Stomach (tissue), 4 donors: ENCODE measurements at regions not wholly inside any gene's neighbourhood (a gene's known extent, or its start where the extent isn't known, plus 50 kb on each side); places are given as distances from the start of the nearest gene placed in this dataset.

Source experiments
- CTCF ChIP-seq, 7 experiments: fragments of 450-650 bp in 4 of 7; fragments of 200-600 bp in 3 of 7; sonication (generic) in 3 of 7; IDR thresholded peaks; one replicate each; pipeline ENCODE4 v1.5.1; 2016 to 2019; ENCODE audit warnings: antibody characterized with exemption in 7 of 7, control low read depth in 2 of 7, mild to moderate bottlenecking in 1 of 7
- EP300 ChIP-seq: sonication (generic); formaldehyde crosslinking; IDR thresholded peaks from one replicate; pipeline ENCODE4 v1.6.1; 2017; ENCODE audit warnings: antibody characterized with exemption
- POLR2A ChIP-seq, 4 donors: fragments of 450-650 bp; IDR thresholded peaks; one replicate each; pipeline ENCODE4 v1.6.1; 2016; ENCODE audit warnings: antibody characterized with exemption in 4 of 4, control low read depth in 2 of 4, mild to moderate bottlenecking in 1 of 4, moderate library complexity in 1 of 4
- POLR2AphosphoS5 ChIP-seq, 3 donors: sonication (generic); formaldehyde crosslinking; IDR thresholded peaks; one replicate each; pipeline ENCODE4 v1.6.1; 2016; ENCODE audit warnings: antibody characterized with exemption in 3 of 3

- TF ChIP-seq CTCF (IDR thresholded peaks at IDR 0.05), result no peak
- no peak for TF ChIP-seq POLR2A (IDR thresholded peaks at IDR 0.05)
- TF ChIP-seq POLR2AphosphoS5 (IDR thresholded peaks at IDR 0.05), result no peak
- no peak for TF ChIP-seq EP300
Observed at GRCh38 chr1:17914131-17914530, 159.0 kb downstream of the ACTL8 start.
